ENCODE measurements at regions not wholly inside any gene's neighbourhood (a gene's known extent, or its start where the extent isn't known, plus 50 kb on each side); places are given as distances from the start of the nearest gene placed in this dataset.

GRCh38 chr17:33442320-33442719, 149.2 kb upstream of the ASIC2 start:
- no peak for DNase-seq (ENCODE audit: low read depth)
- no peak overlapping the region for H3K4me3 ChIP-seq (ENCODE audit: control insufficient read depth, low read depth, low read length)
- TF ChIP-seq CTCF (IDR thresholded peaks at IDR 0.05; ENCODE audit: control insufficient read depth, insufficient read depth, low read depth, low read length, missing control alignments) = no peak

- TF ChIP-seq CTCF (IDR thresholded peaks at IDR 0.05; ENCODE audit: control insufficient read depth, insufficient read depth, low read depth, low read length, missing control alignments) = no peak
- DNase-seq (ENCODE audit: low read depth) = no peak
- H3K4me3 ChIP-seq (ENCODE audit: control insufficient read depth, low read depth, low read length) = no peak overlapping the region
These were observed 151.6 kb upstream of the ASIC2 start for GRCh38 chr17:33444731-33445130.

GRCh38 chr17:33447090-33447489, 154.0 kb upstream of the ASIC2 start:
- H3K4me3 ChIP-seq (ENCODE audit: control insufficient read depth, low read depth, low read length) = no peak overlapping the region
- DNase-seq (ENCODE audit: low read depth) = no peak
- no peak for TF ChIP-seq CTCF (IDR thresholded peaks at IDR 0.05; ENCODE audit: control insufficient read depth, insufficient read depth, low read depth, low read length, missing control alignments)

- H3K4me3 ChIP-seq (ENCODE audit: control insufficient read depth, low read depth, low read length) = no peak overlapping the region
- DNase-seq (ENCODE audit: low read depth) = no peak
- no peak for TF ChIP-seq CTCF (IDR thresholded peaks at IDR 0.05; ENCODE audit: control insufficient read depth, insufficient read depth, low read depth, low read length, missing control alignments)
These were observed 158.1 kb upstream of the ASIC2 start for GRCh38 chr17:33451221-33451620.

- DNase-seq (ENCODE audit: low read depth) = no peak
- no peak overlapping the region for H3K4me3 ChIP-seq (ENCODE audit: control insufficient read depth, low read depth, low read length)
- TF ChIP-seq CTCF (IDR thresholded peaks at IDR 0.05; ENCODE audit: control insufficient read depth, insufficient read depth, low read depth, low read length, missing control alignments) = no peak
These were observed 164.4 kb upstream of the ASIC2 start for GRCh38 chr17:33457477-33457876.

GRCh38 chr17:33459078-33459940, 166.2 kb upstream of the ASIC2 start:
- H3K4me3 ChIP-seq (ENCODE audit: control insufficient read depth, low read depth, low read length) = no peak overlapping the region
- no peak for DNase-seq (ENCODE audit: low read depth)
- no peak for TF ChIP-seq CTCF (IDR thresholded peaks at IDR 0.05; ENCODE audit: control insufficient read depth, insufficient read depth, low read depth, low read length, missing control alignments)

All from AG09309 (cell line).